ENCODE measurements at regions not wholly inside any gene's neighbourhood (a gene's known extent, or its start where the extent isn't known, plus 50 kb on each side); places are given as distances from the start of the nearest gene placed in this dataset.

- no peak for ATAC-seq
- Histone ChIP-seq H3K4me3 (no peak overlapping the region), H3K27ac (no peak overlapping the region), H3K36me3 (no peaks in the 10 kb centered on the region), H3K4me1 (no peaks in the 10 kb centered on the region), H3K9me3 (no peaks in the 10 kb centered on the region), H3K27me3 (no peaks in the 10 kb centered on the region)
- 71% methylated on average over 5 of the region's 5 CpGs for WGBS (ENCODE audit: insufficient coverage, low coverage, low lambda C conversion rate, missing lambda C conversion rate)
- intact Hi-C loops (cut with DNase I): loop anchor here in 1 of 2 donors (10.0 kb wide), 1 partner anchor 255 kb away; no protein-coding TSS in a partner anchor
- TF ChIP-seq CTCF (IDR thresholded peaks at IDR 0.05) (no peak), POLR2A (IDR thresholded peaks at IDR 0.05) (no peak)
- DNase-seq: no peak
Measured at GRCh38 chr15:79179597-79179996, 89.0 kb upstream of the RASGRF1 start.

DNA sequence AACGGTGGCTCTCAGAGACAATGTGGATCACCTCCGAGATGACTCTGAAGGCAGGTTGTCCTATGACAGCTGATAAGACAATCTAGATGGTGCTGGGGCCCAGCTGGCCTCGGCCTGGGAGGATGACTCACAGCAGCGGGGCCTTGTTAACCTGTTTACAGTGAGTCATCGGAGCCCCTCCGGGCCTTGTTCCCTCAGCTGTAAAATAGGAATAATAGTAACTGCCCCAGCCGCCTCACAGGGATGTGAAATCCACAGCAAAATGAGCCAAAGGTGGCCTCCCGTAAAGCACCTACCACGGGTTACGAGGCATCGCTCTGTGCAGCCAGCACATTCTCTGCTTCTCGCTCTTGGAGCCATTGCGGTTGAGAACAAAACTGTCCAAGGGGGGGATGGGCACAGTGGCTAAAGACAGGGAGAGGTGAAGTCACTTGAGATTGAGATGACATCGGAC is 88.6 kb upstream of the RASGRF1 start:
- no peak overlapping the region for H3K4me3 ChIP-seq
- no peaks in the 10 kb centered on the region for H3K9me3 ChIP-seq
- no peaks in the 10 kb centered on the region for H3K4me1 ChIP-seq
- no peak for ATAC-seq
- no peak for TF ChIP-seq POLR2A (IDR thresholded peaks at IDR 0.05)
- no peak for TF ChIP-seq CTCF (IDR thresholded peaks at IDR 0.05)
- intact Hi-C loops (cut with DNase I): loop anchor here in 1 of 2 donors (10.0 kb wide), 1 partner anchor 254 kb away; no protein-coding TSS in a partner anchor
- no peak for DNase-seq
- no peak overlapping the region for H3K27ac ChIP-seq
- H3K27me3 ChIP-seq: no peaks in the 10 kb centered on the region
- no peaks in the 10 kb centered on the region for H3K36me3 ChIP-seq
- WGBS (ENCODE audit: insufficient coverage, low coverage, low lambda C conversion rate, missing lambda C conversion rate): 81% methylated on average over 4 of the region's 14 CpGs

GRCh38 chr15:79178594-79178993 is 88.0 kb upstream of the RASGRF1 start:
- no peak for TF ChIP-seq CTCF (IDR thresholded peaks at IDR 0.05)
- no peak for TF ChIP-seq POLR2A (IDR thresholded peaks at IDR 0.05)
- WGBS (ENCODE audit: insufficient coverage, low coverage, low lambda C conversion rate, missing lambda C conversion rate): 32% methylated on average over 4 of the region's 9 CpGs
- Histone ChIP-seq H3K27ac (no peak overlapping the region), H3K4me3 (no peak overlapping the region), H3K9me3 (no peaks in the 10 kb centered on the region), H3K27me3 (no peaks in the 10 kb centered on the region), H3K36me3 (no peaks in the 10 kb centered on the region), H3K4me1 (no peaks in the 10 kb centered on the region)
- DNase-seq: no peak
- ATAC-seq: no peak
- intact Hi-C loops (cut with DNase I): loop anchor here in 1 of 2 donors (10.0 kb wide), 1 partner anchor 254 kb away; no protein-coding TSS in a partner anchor

DNA sequence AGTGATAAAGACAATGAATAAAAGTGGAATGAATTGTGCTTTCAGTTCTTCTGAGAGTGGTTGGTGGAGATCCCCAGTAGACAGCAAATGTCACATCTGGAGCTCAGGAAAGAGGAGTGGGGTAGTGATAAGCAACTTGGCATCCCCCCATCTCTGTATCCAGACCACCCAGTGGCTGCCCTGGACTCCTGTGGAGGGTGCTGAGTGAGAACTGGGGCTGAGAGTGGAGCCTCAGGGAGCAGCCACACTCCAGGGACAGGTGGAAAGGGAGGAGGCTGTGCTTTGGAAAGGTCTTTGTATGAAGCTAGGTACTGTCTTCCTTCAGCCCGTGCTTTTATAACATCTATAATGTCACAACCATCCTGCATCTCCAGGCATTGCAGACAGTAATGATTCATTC is 85.6 kb upstream of the RASGRF1 start:
- no peaks in the 10 kb centered on the region for H3K4me1 ChIP-seq

More for the DNA sequence above, 85.6 kb upstream of the RASGRF1 start:
- no CpG with 5 or more reads among the region's 1 CpG for WGBS (ENCODE audit: insufficient coverage, low coverage, low lambda C conversion rate, missing lambda C conversion rate)
- TF ChIP-seq POLR2A (IDR thresholded peaks at IDR 0.05) (no peak), CTCF (IDR thresholded peaks at IDR 0.05) (no peak)
- no peak overlapping the region for H3K4me3 ChIP-seq
- ATAC-seq (no peak), DNase-seq (no peak)
- no peaks in the 10 kb centered on the region for H3K36me3 ChIP-seq
- H3K27me3 ChIP-seq: no peaks in the 10 kb centered on the region
- H3K9me3 ChIP-seq: no peaks in the 10 kb centered on the region
- H3K27ac ChIP-seq: no peak overlapping the region
- intact Hi-C loops (cut with DNase I): loop anchor here in 1 of 2 donors (10.0 kb wide), 1 partner anchor 251 kb away; no protein-coding TSS in a partner anchor

Data from right lobe of liver (tissue), 6 donors.